ENCODE measurements at regions not wholly inside any gene's neighbourhood (a gene's known extent, or its start where the extent isn't known, plus 50 kb on each side); places are given as distances from the start of the nearest gene placed in this dataset.
"Not testable (repeated sequence)": the region's sequence is repeated elsewhere in the genome, so short reads cannot be mapped to it uniquely, and the experiment has no call there.

GRCh38 chr19:29048873-29049272 is 164.1 kb downstream of the UQCRFS1 start:
- DNase-seq, result no peak

- DNase-seq, result no peak
Observed at GRCh38 chr19:29045679-29046254, 167.2 kb downstream of the UQCRFS1 start.

- DNase-seq, result no peak
Observed at GRCh38 chr19:29044037-29044436, 168.9 kb downstream of the UQCRFS1 start.

- DNase-seq, result no peak
Observed at GRCh38 chr19:29042450-29042849, 170.5 kb downstream of the UQCRFS1 start.

- DNase-seq, result no peak
Observed at GRCh38 chr19:29040951-29041350, 172.0 kb downstream of the UQCRFS1 start.

GRCh38 chr19:29040292-29040691 is 172.7 kb downstream of the UQCRFS1 start:
- no peak for DNase-seq

- DNase-seq, result not testable (repeated sequence)
Observed at GRCh38 chr19:29039036-29039435, 173.9 kb downstream of the UQCRFS1 start.

GRCh38 chr19:29031216-29031615 is 181.7 kb downstream of the UQCRFS1 start:
- DNase-seq, result no peak

GRCh38 chr19:29029268-29029958 is 183.5 kb downstream of the UQCRFS1 start:
- no peak for DNase-seq

GRCh38 chr19:29022599-29022998 is 190.4 kb downstream of the UQCRFS1 start:
- DNase-seq, result no peak

GRCh38 chr19:29022165-29022564 is 190.8 kb downstream of the UQCRFS1 start:
- no peak for DNase-seq

GRCh38 chr19:29021232-29021916 is 191.6 kb downstream of the UQCRFS1 start:
- no peak for DNase-seq

GRCh38 chr19:29019403-29019802 is 193.5 kb downstream of the UQCRFS1 start:
- DNase-seq, result no peak

GRCh38 chr19:29018542-29018941 is 194.4 kb downstream of the UQCRFS1 start:
- no peak for DNase-seq

GRCh38 chr19:29017788-29018187 is 195.2 kb downstream of the UQCRFS1 start:
- no peak for DNase-seq

- DNase-seq, result no peak
Observed at GRCh38 chr19:29016926-29017760, 195.8 kb downstream of the UQCRFS1 start.

GRCh38 chr19:29016353-29016752 is 196.6 kb downstream of the UQCRFS1 start:
- no peak for DNase-seq

GRCh38 chr19:29015569-29015968 is 197.4 kb downstream of the UQCRFS1 start:
- DNase-seq, result no peak

GRCh38 chr19:29014857-29015436 is 198.0 kb downstream of the UQCRFS1 start:
- no peak for DNase-seq

- no peak for DNase-seq
Observed at GRCh38 chr19:29013988-29014387, 199.0 kb downstream of the UQCRFS1 start.

GRCh38 chr19:29013325-29013724 is 199.6 kb downstream of the UQCRFS1 start:
- DNase-seq, result no peak

GRCh38 chr19:29012457-29012856 is 200.5 kb downstream of the UQCRFS1 start:
- DNase-seq, result no peak

GRCh38 chr19:29010276-29010675 is 202.7 kb downstream of the UQCRFS1 start:
- no peak for DNase-seq
